ENCODE measurements at regions not wholly inside any gene's neighbourhood (a gene's known extent, or its start where the extent isn't known, plus 50 kb on each side); places are given as distances from the start of the nearest gene placed in this dataset.

DNA sequence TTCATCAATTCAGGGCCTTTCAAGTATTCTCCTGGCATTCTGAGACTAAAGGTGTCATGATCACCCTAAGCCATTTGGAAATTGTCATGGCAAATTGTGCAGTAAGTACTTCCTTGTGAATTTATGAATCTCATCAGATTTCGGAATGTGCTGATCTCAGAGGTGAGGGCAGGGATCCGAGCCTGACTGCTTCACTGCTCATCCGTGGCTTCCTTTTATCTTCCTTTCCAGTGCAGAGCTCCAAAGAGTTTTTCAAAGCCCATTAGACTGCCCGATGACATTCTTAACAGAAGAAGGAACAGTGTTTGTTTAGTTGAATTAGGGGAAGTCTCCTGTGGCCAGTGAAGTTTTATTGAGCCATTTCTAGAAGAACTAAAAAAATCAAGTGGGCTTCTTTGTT is 182.8 kb upstream of the GDNF start:
- no peak for DNase-seq

DNA sequence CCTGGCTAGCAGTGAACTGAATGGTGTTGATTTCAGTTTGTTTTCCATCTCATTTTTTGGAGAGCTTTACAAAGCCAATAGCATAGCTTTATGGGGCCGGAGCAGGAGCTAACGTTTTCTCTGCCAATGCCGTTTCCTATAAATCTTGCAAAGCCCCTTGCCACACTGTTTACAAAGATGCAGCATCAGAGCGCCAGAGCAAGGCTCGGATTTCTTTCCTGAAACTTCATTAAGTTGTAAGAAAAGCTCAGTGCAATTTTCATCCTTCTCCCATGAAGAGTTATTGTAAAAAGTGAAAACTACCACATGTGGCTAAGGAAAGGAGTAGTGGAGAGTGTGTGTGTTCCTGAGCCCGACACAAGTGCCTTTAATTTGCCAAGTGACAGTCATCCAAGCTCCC is 178.2 kb upstream of the GDNF start:
- no peak for DNase-seq

GRCh38 chr5:38013107-38013506 is 173.3 kb upstream of the GDNF start:
- no peak for DNase-seq

- DNase-seq = no peak
Measured at GRCh38 chr5:38011668-38012188, 171.9 kb upstream of the GDNF start.

DNA sequence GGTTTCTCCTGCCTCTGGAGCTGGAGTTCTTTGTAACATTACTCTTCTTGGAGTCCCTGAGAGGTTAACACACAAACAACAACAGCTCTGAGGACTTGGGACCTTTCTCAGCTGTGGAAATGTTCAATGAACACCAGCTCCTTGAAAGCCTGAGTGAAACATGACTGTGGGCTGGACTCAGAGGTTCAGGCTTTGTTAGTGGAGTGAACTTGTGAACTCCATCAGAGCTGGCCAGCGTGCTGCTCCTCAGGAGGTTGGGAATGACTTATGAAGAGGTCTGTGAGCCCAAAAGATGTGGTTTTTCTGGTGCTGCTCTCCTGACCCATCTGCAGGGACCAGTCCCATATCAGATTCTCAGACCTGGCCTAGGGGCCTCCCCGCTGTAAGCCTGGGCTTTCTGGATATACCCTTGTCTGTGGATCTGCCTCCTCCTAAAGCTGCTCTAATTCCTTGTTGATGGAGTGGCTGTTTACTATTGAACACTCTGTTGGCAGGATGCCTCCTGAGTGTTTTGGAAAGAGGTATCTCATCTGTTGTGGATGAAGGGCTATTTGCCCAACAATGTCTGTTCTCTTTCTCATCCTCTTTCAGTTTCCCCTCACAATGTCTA is 170.0 kb upstream of the GDNF start:
- DNase-seq = no peak

DNA sequence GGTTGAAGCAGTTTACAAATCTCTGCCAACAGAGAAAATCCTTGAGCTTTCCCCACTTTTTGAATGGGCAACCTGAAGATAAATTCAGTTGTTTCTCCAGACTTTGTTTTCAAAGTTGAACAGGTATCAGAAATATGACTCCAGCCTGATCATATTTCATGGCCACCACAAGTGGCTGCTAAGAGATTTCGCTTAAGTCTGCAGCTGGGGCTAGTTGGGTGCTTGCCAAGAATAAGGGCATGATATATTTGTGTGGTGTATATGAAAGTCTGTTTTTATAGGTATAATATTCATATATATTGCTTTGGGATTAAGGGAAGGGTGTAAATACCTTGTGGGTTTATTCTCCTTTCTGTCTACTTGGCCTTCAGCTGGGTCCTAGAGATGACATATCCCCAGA is 168.4 kb upstream of the GDNF start:
- DNase-seq = no peak

DNA sequence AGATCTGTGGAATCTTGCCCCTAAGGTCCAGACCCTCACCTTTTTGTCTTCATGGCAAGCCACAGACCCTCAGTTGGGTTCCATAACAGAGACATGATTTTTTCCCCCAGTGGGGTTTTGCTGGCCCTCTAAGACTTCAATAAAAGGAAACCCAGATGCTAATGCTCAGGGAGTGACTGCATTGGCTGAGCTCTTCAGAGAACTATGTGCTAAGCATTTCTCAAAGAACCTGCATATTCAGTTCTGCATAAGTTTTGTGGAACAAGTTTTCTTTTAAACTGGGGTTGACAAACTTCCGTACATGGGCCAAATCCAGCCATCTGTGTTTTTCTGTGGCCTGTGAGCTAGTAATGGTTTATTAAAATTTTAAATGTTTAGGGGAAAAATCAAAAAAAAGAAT is 159.8 kb upstream of the GDNF start:
- DNase-seq = no peak

- DNase-seq = no peak
Measured at GRCh38 chr5:37996918-37997317, 157.1 kb upstream of the GDNF start.

DNA sequence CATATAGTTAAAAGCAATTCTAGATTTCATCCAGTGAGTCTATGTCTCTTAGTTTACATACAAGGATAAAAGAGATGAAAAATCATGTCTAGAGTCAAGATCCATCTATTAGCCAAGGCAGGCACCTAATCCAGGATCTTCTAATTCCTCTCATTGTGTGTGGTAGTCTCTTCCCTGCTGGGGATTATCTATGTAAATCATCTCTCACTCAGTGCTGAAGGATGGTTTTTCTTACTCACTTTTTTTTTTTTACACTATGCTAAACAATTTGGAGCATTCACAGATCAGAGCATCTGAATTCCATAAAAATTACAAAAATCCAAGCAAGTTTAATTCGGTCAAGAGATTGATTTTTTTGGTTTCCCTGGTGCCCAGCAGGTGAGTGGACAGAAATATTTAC is 154.9 kb upstream of the GDNF start:
- no peak for DNase-seq

DNA sequence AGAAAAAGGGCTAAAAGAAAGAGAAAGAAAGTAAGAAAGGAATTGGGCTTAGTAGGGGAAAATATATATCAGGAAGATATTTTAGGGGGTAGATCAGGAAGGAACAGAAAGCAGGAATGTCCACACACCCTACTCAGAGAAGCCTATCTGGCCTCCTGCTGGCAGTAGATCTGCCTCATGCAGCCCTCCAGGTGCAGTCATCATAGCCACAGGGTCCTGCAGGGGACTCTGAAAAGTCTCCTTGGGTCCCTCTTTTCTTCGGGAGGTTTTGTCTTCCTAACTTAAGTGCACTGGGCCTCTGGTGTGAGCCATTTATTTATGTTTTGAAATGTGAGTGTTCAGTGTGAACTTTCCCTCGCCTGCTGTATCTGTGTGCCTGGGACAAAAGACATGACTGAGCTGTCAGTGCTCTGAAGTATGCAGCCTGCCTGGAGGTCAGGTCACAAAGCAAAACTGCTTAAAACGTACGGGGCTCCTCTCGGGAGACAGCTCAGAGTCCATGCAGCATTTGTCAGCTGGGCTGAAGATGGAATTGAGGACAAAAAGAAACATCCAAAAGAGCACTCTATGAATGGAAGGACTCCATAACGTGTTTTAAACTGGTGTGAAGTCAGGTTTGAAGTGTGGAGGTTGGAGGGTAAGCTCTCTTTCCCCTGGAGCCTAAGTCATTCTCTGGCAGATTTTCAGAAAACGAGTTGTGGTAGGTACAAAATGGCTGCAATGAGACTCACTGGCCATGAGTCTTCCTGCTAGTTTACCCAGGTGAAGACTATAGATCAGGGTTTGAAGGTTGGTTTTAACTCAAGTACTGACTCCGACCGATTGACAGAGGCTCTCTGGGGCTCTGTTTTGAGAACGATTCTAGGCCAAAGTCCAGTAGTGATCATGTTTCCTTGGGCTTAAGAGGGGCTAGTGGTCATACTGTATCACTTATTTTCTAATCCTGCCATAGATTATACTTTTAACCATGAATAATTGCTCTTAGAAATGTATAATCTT is 151.8 kb upstream of the GDNF start:
- no peak for DNase-seq

DNA sequence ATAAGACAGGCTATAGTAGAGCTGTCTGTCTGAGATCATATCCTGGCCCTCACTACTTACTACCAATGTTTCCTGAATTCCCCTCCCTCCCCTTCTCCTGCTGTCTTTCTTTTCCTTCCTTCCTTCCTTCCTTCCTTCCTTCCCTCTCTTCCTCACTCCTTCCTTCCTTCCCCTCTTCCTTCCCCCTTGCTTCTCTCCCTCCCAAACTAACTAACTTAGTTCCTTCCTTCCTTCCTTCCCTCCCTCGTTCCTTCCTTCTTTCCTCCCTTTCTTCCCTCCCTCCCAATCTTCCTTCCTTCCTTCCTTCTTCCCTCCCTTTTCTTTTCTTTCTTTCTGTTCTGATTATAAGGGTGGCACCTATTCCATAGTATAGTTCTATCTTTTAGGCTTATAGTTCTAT is 150.0 kb upstream of the GDNF start:
- DNase-seq = no peak

- DNase-seq = no peak
Measured at GRCh38 chr5:37988454-37989046, 148.7 kb upstream of the GDNF start.

- DNase-seq = no peak
Measured at GRCh38 chr5:37984300-37984699, 144.5 kb upstream of the GDNF start.

- no peak for DNase-seq
Measured at GRCh38 chr5:37983463-37983862, 143.6 kb upstream of the GDNF start.

DNA sequence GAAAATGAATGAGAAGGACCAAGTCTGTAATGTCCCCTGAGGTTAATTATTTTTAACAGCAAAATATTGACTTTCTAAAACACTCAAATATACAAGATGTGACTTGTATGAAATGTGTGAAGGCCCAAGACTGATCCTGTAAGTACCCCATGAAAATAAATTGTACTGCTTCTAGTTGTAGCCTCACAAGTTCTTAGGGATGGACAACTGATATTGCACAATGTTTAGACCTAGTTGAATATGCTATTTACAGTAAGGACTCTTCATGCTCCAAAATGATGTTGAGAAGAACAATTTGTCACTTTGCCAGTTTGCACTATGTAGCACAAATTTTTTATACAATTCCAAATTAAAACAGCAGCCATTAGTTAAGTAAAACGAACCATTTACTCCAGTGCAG is 139.7 kb upstream of the GDNF start:
- DNase-seq = no peak

- no peak for DNase-seq
Measured at GRCh38 chr5:37975531-37975930, 135.7 kb upstream of the GDNF start.

DNA sequence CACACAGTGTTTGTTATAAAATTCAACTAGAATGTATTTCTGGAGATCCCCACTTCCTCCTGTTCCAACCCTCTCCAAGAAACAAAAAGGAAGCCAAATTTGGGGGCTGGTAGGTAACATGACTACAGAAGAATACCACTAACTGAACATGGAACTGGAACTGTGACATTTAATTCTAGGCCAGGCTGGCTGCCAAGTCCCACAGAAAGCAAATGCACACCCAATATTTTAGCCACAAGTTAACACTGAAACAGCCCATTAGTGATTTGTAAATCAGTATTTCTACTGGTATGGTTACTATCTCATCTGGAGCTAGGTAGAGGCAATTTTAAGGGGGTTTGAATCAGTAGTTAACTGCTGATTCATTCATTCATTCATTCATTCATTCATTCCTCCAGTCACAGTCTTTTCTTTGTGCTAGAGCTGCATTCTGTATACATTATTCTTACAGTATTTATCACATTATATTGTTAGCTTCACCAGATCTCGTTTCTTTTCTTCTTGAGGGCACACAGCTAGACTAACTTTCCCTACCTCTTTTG is 131.7 kb upstream of the GDNF start:
- DNase-seq = no peak

GRCh38 chr5:37966871-37967270 is 127.0 kb upstream of the GDNF start:
- DNase-seq = no peak

DNA sequence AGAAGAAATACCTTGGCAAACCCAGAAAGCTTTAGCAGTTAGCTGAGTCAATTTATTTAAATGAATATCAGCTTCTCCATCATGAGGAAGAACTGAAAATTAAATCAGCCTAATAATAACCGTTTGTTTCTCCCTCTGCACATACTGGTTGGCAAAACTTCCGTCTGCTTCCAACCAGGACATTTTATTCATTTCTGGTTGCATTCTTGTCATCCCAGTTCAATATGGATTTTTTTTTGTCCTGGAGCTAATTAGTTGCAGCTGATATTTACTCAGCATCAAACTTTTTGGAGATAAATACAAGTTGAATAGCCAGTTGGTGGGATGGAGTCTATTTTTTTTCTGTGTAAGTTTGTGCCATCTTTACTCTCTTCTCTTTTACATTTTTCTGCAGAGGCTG is 126.5 kb upstream of the GDNF start:
- no peak for DNase-seq

GRCh38 chr5:37962389-37962788 is 122.5 kb upstream of the GDNF start:
- no peak for DNase-seq

- DNase-seq = no peak
Measured at GRCh38 chr5:37957218-37957617, 117.4 kb upstream of the GDNF start.

GRCh38 chr5:37955748-37956147 is 115.9 kb upstream of the GDNF start:
- no peak for DNase-seq

DNA sequence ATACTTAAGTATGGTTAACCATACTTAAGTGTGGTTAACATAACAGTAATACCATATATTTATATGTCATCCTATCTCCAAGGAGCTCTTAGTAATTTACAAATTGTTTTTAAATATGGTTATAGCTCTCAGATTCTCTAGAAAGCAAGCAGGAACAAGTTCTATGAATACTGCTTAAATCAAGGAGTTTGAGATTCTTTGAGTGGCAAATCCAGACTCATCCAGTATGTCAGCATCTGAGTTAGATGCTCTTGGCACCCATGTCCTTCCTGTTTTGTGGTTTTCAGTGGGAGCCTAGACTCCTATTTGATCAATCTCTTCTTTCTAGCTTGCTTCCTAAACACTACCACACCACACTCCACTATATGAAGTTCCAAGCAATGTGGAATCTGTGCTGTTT is 114.7 kb upstream of the GDNF start:
- no peak for DNase-seq
